Left lobe of liver (tissue), 2 donors: ENCODE measurements at regions not wholly inside any gene's neighbourhood (a gene's known extent, or its start where the extent isn't known, plus 50 kb on each side); places are given as distances from the start of the nearest gene placed in this dataset.

Source experiments
- ATAC-seq: fragments of 200-7000 bp; cut with Tn5 transposase; one replicate; pipeline ENCODE4 v1.9.1; 2020; ENCODE audit warnings: mild to moderate bottlenecking, moderate library complexity
- DNase-seq: peaks from one replicate; pipeline ENCODE4 v3.0.0-alpha.2; 2020; ENCODE audit warnings: low spot score
- donor health status: DM: no; HTN: no; CAD: no; lungs with moderate emphysema.
- donor health status: DM: no; HTN: yes; CAD: no.

GRCh38 chr6:22621701-22622100 lies 52.3 kb downstream of the HDGFL1 start:
- ATAC-seq: no peak

GRCh38 chr6:22622351-22622750 lies 53.0 kb downstream of the HDGFL1 start:
- ATAC-seq (no peak), DNase-seq (no peak)

More at GRCh38 chr6:22621701-22622100, 52.3 kb downstream of the HDGFL1 start:
- no peak for DNase-seq

GRCh38 chr6:22622813-22623212 lies 53.4 kb downstream of the HDGFL1 start:
- ATAC-seq (no peak), DNase-seq (no peak)

GRCh38 chr6:22627644-22628043 lies 58.3 kb downstream of the HDGFL1 start:
- no peak for DNase-seq
- no peak for ATAC-seq

- ATAC-seq: no peak
- DNase-seq: no peak
Observed at GRCh38 chr6:22631091-22631490, 61.7 kb downstream of the HDGFL1 start.

GRCh38 chr6:22632581-22633145 lies 63.3 kb downstream of the HDGFL1 start:
- no peak for DNase-seq
- ATAC-seq: no peak

GRCh38 chr6:22636452-22636851 lies 67.1 kb downstream of the HDGFL1 start:
- ATAC-seq: no peak
- DNase-seq: no peak

- DNase-seq: no peak
- no peak for ATAC-seq
Observed at GRCh38 chr6:22637782-22638181, 68.4 kb downstream of the HDGFL1 start.

GRCh38 chr6:22638320-22638719 lies 69.0 kb downstream of the HDGFL1 start:
- ATAC-seq (no peak), DNase-seq (no peak)

GRCh38 chr6:22642254-22642653 lies 72.9 kb downstream of the HDGFL1 start:
- ATAC-seq (no peak), DNase-seq (no peak)

- DNase-seq (no peak), ATAC-seq (no peak)
Observed at GRCh38 chr6:22643780-22644179, 74.4 kb downstream of the HDGFL1 start.

GRCh38 chr6:22647719-22648118 lies 78.4 kb downstream of the HDGFL1 start:
- ATAC-seq: no peak

GRCh38 chr6:22651731-22652130 lies 82.4 kb downstream of the HDGFL1 start:
- DNase-seq: no peak
- no peak for ATAC-seq

More at GRCh38 chr6:22647719-22648118, 78.4 kb downstream of the HDGFL1 start:
- DNase-seq: no peak

GRCh38 chr6:22653980-22654610 lies 84.7 kb downstream of the HDGFL1 start:
- DNase-seq (no peak), ATAC-seq (no peak)

GRCh38 chr6:22656706-22657351 lies 87.5 kb downstream of the HDGFL1 start:
- no peak for ATAC-seq
- DNase-seq: no peak

- DNase-seq (no peak), ATAC-seq (no peak)
Observed at GRCh38 chr6:22657352-22657980, 88.1 kb downstream of the HDGFL1 start.

- DNase-seq (no peak), ATAC-seq (no peak)
Observed at GRCh38 chr6:22658183-22658582, 88.8 kb downstream of the HDGFL1 start.

- ATAC-seq: no peak
- DNase-seq: no peak
Observed at GRCh38 chr6:22658934-22659333, 89.6 kb downstream of the HDGFL1 start.

- DNase-seq (no peak), ATAC-seq (no peak)
Observed at GRCh38 chr6:22664968-22665367, 95.6 kb downstream of the HDGFL1 start.

- ATAC-seq (no peak), DNase-seq (no peak)
Observed at GRCh38 chr6:22666021-22666420, 96.7 kb downstream of the HDGFL1 start.

GRCh38 chr6:22666586-22666985 lies 97.2 kb downstream of the HDGFL1 start:
- DNase-seq (no peak), ATAC-seq (no peak)

GRCh38 chr6:22667855-22668254 lies 98.5 kb downstream of the HDGFL1 start:
- ATAC-seq (peak; percentile 45), DNase-seq (no peak)
